ENCODE measurements at regions not wholly inside any gene's neighbourhood (a gene's known extent, or its start where the extent isn't known, plus 50 kb on each side); places are given as distances from the start of the nearest gene placed in this dataset.

- 71% methylated on average over 12 of the region's 12 CpGs for WGBS
Observed at GRCh38 chr12:125512541-125513298, 447.5 kb downstream of the AACS start.

GRCh38 chr12:125515887-125516286 is 450.7 kb downstream of the AACS start:
- Histone ChIP-seq H3K27me3 (replicated peaks; ENCODE audit: insufficient read depth) (no peaks in the 10 kb centered on the region), H3K4me1 (replicated peaks) (no peaks in the 10 kb centered on the region), H3K4me3 (no peak overlapping the region), H3K27ac (no peak overlapping the region), H3K36me3 (no peaks in the 10 kb centered on the region), H3K9me3 (no peaks in the 10 kb centered on the region)
- DNase-seq (ENCODE audit: low spot score): no peak
- TF ChIP-seq POLR2AphosphoS5 (IDR thresholded peaks at IDR 0.05): no peak
- no peak for TF ChIP-seq CTCF (IDR thresholded peaks at IDR 0.05)
- TF ChIP-seq POLR2A (IDR thresholded peaks at IDR 0.05): no peak
- intact Hi-C loops (cut with DNase I): no loop called here
- WGBS: 79% methylated on average over 8 of the region's 8 CpGs

More at GRCh38 chr12:125512541-125513298, 447.5 kb downstream of the AACS start:
- DNase-seq (ENCODE audit: low spot score): no peak
- intact Hi-C loops (cut with DNase I): no loop called here
- H3K4me1 ChIP-seq (replicated peaks): no peaks in the 10 kb centered on the region
- H3K4me3 ChIP-seq: no peak overlapping the region
- H3K36me3 ChIP-seq: no peaks in the 10 kb centered on the region
- TF ChIP-seq POLR2AphosphoS5 (IDR thresholded peaks at IDR 0.05) (no peak), CTCF (IDR thresholded peaks at IDR 0.05) (no peak), POLR2A (IDR thresholded peaks at IDR 0.05) (no peak)
- H3K27ac ChIP-seq: no peak overlapping the region
- H3K27me3 ChIP-seq (replicated peaks; ENCODE audit: insufficient read depth): no peaks in the 10 kb centered on the region
- no peaks in the 10 kb centered on the region for H3K9me3 ChIP-seq

- Histone ChIP-seq H3K9me3 (no peaks in the 10 kb centered on the region), H3K36me3 (no peaks in the 10 kb centered on the region), H3K27me3 (replicated peaks; ENCODE audit: insufficient read depth) (no peaks in the 10 kb centered on the region), H3K4me3 (no peak overlapping the region), H3K4me1 (replicated peaks) (no peaks in the 10 kb centered on the region), H3K27ac (no peak overlapping the region)
- TF ChIP-seq POLR2AphosphoS5 (IDR thresholded peaks at IDR 0.05): no peak
- no peak for TF ChIP-seq CTCF (IDR thresholded peaks at IDR 0.05)
- no peak for TF ChIP-seq POLR2A (IDR thresholded peaks at IDR 0.05)
- intact Hi-C loops (cut with DNase I): no loop called here
- WGBS: 0% methylated on average over 2 of the region's 2 CpGs
- no peak for DNase-seq (ENCODE audit: low spot score)
Observed at GRCh38 chr12:125518074-125518473, 452.8 kb downstream of the AACS start.

GRCh38 chr12:125519026-125519651 is 453.9 kb downstream of the AACS start:
- H3K27me3 ChIP-seq (replicated peaks; ENCODE audit: insufficient read depth): no peaks in the 10 kb centered on the region
- DNase-seq (ENCODE audit: low spot score): no peak
- no peaks in the 10 kb centered on the region for H3K9me3 ChIP-seq
- H3K4me1 ChIP-seq (replicated peaks): no peaks in the 10 kb centered on the region
- intact Hi-C loops (cut with DNase I): no loop called here
- TF ChIP-seq POLR2A (IDR thresholded peaks at IDR 0.05): no peak
- TF ChIP-seq POLR2AphosphoS5 (IDR thresholded peaks at IDR 0.05): no peak
- no peak for TF ChIP-seq CTCF (IDR thresholded peaks at IDR 0.05)
- H3K36me3 ChIP-seq: no peaks in the 10 kb centered on the region
- H3K27ac ChIP-seq: no peak overlapping the region
- H3K4me3 ChIP-seq: no peak overlapping the region
- WGBS: 60% methylated on average over 15 of the region's 15 CpGs

- intact Hi-C loops (cut with DNase I): no loop called here
- no peaks in the 10 kb centered on the region for H3K36me3 ChIP-seq
- TF ChIP-seq POLR2A (IDR thresholded peaks at IDR 0.05): no peak
- TF ChIP-seq CTCF (IDR thresholded peaks at IDR 0.05): no peak
- TF ChIP-seq POLR2AphosphoS5 (IDR thresholded peaks at IDR 0.05): no peak
- 94% methylated on average over 5 of the region's 5 CpGs for WGBS
- no peaks in the 10 kb centered on the region for H3K27me3 ChIP-seq (replicated peaks; ENCODE audit: insufficient read depth)
- no peaks in the 10 kb centered on the region for H3K4me1 ChIP-seq (replicated peaks)
- DNase-seq (ENCODE audit: low spot score): no peak
- H3K9me3 ChIP-seq: no peaks in the 10 kb centered on the region
- H3K4me3 ChIP-seq: no peak overlapping the region
- H3K27ac ChIP-seq: no peak overlapping the region
Observed at GRCh38 chr12:125525879-125526278, 460.6 kb downstream of the AACS start.

Data from prostate gland (tissue), 2 donors.